ENCODE measurements at regions not wholly inside any gene's neighbourhood (a gene's known extent, or its start where the extent isn't known, plus 50 kb on each side); places are given as distances from the start of the nearest gene placed in this dataset.

DNA sequence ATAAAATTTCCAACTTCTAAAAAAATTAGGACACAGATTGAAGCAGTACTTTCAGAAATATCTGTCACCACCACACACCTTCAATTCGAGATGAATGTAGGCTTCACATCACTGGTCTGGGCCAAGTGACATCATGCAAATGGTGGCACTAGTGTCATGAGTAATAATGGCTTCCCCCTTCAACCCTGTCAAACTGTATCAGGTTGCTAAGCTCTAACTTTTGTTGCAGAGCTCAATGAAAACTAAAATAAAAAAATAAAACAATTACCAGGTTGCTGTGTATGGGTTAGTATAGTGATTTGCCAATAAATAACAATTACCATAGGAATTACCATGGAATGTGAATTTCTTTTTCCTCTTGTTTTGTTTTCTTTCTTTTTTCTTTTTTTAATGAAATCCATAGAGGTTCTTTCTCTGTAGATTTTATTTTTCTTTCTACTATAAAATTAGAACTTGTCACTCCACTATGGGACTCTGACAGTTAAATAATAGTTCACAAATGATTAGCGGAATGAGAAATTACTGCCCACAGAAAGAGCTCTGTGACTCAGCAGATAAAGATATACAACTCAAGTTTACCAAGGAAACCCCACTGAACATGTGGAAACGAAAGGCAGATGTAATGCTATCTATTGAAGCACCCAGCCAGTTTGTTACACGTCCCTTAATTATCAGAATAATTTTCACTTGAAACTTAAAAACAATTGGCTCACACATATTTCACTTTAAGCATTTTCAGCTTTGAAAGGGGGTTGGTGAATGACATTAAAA, 783.8 kb upstream of the WWC1 start:
- no peak for DNase-seq
- TF ChIP-seq, protein P1, sequence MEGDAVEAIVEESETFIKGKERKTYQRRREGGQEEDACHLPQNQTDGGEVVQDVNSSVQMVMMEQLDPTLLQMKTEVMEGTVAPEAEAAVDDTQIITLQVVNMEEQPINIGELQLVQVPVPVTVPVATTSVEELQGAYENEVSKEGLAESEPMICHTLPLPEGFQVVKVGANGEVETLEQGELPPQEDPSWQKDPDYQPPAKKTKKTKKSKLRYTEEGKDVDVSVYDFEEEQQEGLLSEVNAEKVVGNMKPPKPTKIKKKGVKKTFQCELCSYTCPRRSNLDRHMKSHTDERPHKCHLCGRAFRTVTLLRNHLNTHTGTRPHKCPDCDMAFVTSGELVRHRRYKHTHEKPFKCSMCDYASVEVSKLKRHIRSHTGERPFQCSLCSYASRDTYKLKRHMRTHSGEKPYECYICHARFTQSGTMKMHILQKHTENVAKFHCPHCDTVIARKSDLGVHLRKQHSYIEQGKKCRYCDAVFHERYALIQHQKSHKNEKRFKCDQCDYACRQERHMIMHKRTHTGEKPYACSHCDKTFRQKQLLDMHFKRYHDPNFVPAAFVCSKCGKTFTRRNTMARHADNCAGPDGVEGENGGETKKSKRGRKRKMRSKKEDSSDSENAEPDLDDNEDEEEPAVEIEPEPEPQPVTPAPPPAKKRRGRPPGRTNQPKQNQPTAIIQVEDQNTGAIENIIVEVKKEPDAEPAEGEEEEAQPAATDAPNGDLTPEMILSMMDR (IDR thresholded peaks at IDR 0.05): no peak
- TF ChIP-seq POLR2A (IDR thresholded peaks at IDR 0.05): no peak
- no peak for ATAC-seq
- no peaks in the 10 kb centered on the region for H3K9me3 ChIP-seq
- no peaks in the 10 kb centered on the region for H3K36me3 ChIP-seq
- no peaks in the 10 kb centered on the region for H3K27me3 ChIP-seq
- no peak overlapping the region for H3K4me3 ChIP-seq
- 65% methylated on average over 4 of the region's 4 CpGs for WGBS (ENCODE audit: insufficient coverage, low coverage, low lambda C conversion rate, missing lambda C conversion rate)
- H3K4me1 ChIP-seq: peaks cover 0 to 7% (median 4%) of the 10 kb centered on the region in 4 donors
- intact Hi-C loops (cut with DNase I): no loop called here
- H3K27ac ChIP-seq: no peak overlapping the region

DNA sequence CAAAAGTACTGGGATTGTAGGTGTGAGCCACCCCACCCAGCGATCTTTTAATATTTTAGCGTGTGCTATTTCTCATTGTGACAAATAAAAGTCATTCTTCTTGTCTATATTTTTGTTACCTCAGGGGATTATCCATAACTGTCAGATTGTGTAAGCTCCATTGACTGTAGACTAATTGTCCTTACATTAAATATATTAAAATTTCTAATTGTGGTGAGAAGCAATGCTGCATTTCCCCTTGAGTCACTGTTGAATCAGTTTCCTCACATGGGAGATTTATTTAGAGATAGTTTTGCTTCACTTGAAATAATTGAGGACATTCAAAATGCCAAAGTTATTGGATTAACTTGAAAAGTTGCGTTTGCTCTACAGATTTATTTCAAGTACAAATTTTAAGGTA, 782.4 kb upstream of the WWC1 start:
- Histone ChIP-seq H3K4me3 (no peak overlapping the region), H3K9me3 (no peaks in the 10 kb centered on the region), H3K4me1 (peaks cover 0 to 11% (median 4%) of the 10 kb centered on the region in 4 donors), H3K27ac (no peak overlapping the region), H3K36me3 (no peaks in the 10 kb centered on the region), H3K27me3 (no peaks in the 10 kb centered on the region)
- TF ChIP-seq POLR2A (IDR thresholded peaks at IDR 0.05): no peak
- TF ChIP-seq, protein P1 (IDR thresholded peaks at IDR 0.05): no peak
- intact Hi-C loops (cut with DNase I): no loop called here
- ATAC-seq (no peak), DNase-seq (no peak)
- WGBS (ENCODE audit: insufficient coverage, low coverage, low lambda C conversion rate, missing lambda C conversion rate): 87% methylated on average over 2 of the region's 3 CpGs

DNA sequence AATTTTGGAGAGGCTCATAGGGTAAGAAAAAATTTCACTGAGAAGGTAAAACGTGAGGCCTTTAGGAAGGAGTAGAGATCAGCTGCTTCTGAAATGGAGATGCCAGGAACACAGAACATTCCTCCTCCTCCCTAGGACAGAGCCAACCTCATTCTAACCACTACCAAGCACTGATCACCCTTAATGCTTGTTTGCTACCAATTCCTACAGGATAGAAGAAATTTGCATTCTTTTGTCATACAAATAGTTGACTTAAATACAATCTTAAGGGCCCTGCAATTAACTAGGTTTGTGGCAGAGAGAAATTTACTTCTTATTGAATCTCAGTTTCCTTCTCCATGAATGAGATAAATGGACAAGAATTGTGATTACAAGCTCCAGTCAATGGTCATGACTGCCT, 780.2 kb upstream of the WWC1 start:
- 86% methylated on average over 1 of the region's 1 CpG for WGBS (ENCODE audit: insufficient coverage, low coverage, low lambda C conversion rate, missing lambda C conversion rate)
- TF ChIP-seq, protein P1 (IDR thresholded peaks at IDR 0.05): no peak
- TF ChIP-seq POLR2A (IDR thresholded peaks at IDR 0.05): no peak
- Histone ChIP-seq H3K4me1 (peaks cover 0 to 11% (median 4%) of the 10 kb centered on the region in 4 donors), H3K9me3 (no peaks in the 10 kb centered on the region), H3K27ac (no peak overlapping the region), H3K27me3 (no peaks in the 10 kb centered on the region), H3K36me3 (no peaks in the 10 kb centered on the region), H3K4me3 (no peak overlapping the region)
- DNase-seq (no peak), ATAC-seq (no peak)
- intact Hi-C loops (cut with DNase I): no loop called here

DNA sequence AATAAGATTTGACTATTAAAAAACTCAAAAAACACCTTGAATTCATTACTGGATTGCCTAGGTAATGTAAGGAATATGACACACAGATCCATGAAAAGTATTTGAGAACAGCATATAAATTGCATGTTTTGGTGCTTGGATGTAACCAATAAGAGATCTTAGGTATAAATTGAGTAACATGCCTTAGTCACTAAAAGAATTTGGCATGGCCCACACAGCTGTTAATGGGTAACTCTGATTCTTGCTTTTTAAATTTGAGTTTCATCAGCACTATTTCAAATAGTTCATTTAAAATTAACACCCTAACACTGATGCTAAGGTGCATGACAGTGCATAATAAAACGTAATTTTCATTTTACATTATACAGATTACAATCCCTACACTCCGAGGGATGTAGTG, 779.3 kb upstream of the WWC1 start:
- ATAC-seq: peak; percentile 76 to 89 (median 84)
- WGBS (ENCODE audit: insufficient coverage, low coverage, low lambda C conversion rate, missing lambda C conversion rate): 42% methylated on average over 2 of the region's 2 CpGs

More for the DNA sequence above, 779.3 kb upstream of the WWC1 start:
- Histone ChIP-seq H3K4me1 (peaks cover 0 to 11% (median 4%) of the 10 kb centered on the region in 4 donors), H3K27ac (no peak overlapping the region), H3K27me3 (no peaks in the 10 kb centered on the region), H3K4me3 (no peak overlapping the region), H3K36me3 (no peaks in the 10 kb centered on the region), H3K9me3 (no peaks in the 10 kb centered on the region)
- intact Hi-C loops (cut with DNase I): no loop called here
- no peak for DNase-seq
- TF ChIP-seq, protein P1 (IDR thresholded peaks at IDR 0.05): no peak
- no peak for TF ChIP-seq POLR2A (IDR thresholded peaks at IDR 0.05)
